Right kidney (tissue), 1 donor: ENCODE measurements at regions not wholly inside any gene's neighbourhood (a gene's known extent, or its start where the extent isn't known, plus 50 kb on each side); places are given as distances from the start of the nearest gene placed in this dataset.
"Not testable (repeated sequence)": the region's sequence is repeated elsewhere in the genome, so short reads cannot be mapped to it uniquely, and the experiment has no call there.

ENCODE experiments used
- DNase-seq: peaks from one replicate; pipeline ENCODE4 v3.0.0-alpha.2; 2016

DNA sequence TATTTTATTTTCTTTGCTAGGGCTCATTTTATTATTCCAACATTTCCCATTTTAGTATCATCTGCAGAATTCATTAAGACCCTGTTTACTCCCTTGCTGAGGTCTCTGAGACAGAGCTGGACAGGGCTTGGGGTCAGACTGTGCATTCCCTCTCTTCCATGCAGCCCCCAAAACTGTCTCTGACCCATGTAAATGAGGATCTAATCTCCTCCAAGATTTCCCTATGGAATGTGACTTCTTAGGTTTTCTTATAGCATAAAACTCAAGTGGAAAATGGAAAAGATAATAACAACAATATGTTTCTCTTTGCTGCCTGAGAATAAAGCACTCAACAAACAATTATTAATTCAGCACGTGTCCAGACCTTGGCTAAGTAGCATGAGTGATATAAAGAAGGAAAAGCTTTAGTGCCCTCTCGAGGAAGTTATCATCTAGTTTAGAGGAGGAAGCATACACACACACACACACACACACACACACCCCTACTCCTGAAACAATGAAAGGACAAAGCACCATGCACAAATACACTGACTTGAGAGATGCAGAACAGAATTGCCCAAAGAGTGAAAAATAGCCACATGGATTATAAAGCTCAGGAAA lies 815.5 kb downstream of the BCKDHB start:
- DNase-seq: no peak

DNA sequence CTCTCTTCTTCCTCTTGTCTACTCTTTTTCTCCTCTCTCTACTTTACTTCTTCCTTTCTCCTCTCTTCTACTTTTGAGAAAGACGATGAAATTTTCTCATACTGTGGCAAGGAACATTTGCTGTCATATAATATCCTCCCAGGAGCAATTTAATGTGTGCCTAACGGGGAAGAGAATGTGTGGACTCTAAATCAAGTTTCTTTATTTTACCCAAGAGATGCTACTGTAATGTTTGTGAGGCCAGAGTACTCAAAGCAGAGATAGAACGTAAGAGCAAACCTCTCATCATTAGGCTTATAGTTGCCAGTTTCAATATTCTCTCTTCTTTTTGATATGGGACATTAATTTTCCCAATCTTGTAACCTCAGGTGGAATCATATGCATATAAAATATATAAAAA lies 801.4 kb downstream of the BCKDHB start:
- DNase-seq: no peak

- no peak for DNase-seq
These were observed 797.2 kb downstream of the BCKDHB start for GRCh38 chr6:80903711-80904110.

- DNase-seq: no peak
These were observed 780.0 kb downstream of the BCKDHB start for GRCh38 chr6:80886475-80886874.

DNA sequence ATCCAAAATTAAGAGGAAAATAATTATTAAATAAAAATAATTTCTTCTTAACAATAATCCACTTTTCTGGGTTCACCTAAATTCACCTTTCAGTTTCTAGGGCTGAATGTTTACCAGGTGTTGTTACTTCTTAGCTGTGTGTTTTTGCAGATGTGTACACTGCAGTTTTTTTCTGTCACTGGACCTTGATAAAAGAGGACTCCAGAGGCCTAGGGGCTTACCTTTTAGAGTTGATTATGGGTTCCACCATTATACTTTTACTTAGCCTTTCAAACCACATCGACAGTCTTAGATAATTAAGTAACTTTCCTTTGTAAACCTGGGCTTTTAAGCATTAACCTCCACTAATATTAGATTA lies 766.5 kb downstream of the BCKDHB start:
- DNase-seq: no peak

- DNase-seq: no peak
These were observed 765.9 kb downstream of the BCKDHB start for GRCh38 chr6:80872199-80872950.

GRCh38 chr6:80862756-80863155 lies 756.3 kb downstream of the BCKDHB start:
- no peak for DNase-seq

GRCh38 chr6:80860107-80860506 lies 753.6 kb downstream of the BCKDHB start:
- DNase-seq: no peak

DNA sequence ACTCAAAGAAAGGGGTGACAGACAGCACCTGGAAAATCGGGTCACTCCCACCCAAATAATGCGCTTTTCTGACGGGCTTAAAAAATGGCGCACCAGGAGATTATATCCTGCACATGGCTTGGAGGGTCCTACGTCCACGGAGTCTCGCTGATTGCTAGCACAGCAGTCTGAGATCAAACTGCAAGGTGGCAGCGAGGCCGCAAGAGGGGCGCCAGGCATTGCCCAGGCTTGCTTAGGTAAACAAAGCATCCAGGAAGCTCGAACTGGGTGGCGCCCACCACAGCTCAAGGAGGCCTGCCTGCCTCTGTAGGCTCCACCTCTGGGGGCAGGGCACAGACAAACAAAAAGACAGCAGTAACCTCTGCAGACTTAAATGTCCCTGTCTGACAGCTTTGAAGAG lies 741.5 kb downstream of the BCKDHB start:
- not testable (repeated sequence) for DNase-seq

GRCh38 chr6:80832337-80832736 lies 725.9 kb downstream of the BCKDHB start:
- no peak for DNase-seq

- DNase-seq: no peak
These were observed 686.9 kb downstream of the BCKDHB start for GRCh38 chr6:80793411-80793810.

- no peak for DNase-seq
These were observed 685.7 kb downstream of the BCKDHB start for GRCh38 chr6:80792151-80792550.

- no peak for DNase-seq
These were observed 683.6 kb downstream of the BCKDHB start for GRCh38 chr6:80789912-80790570.

DNA sequence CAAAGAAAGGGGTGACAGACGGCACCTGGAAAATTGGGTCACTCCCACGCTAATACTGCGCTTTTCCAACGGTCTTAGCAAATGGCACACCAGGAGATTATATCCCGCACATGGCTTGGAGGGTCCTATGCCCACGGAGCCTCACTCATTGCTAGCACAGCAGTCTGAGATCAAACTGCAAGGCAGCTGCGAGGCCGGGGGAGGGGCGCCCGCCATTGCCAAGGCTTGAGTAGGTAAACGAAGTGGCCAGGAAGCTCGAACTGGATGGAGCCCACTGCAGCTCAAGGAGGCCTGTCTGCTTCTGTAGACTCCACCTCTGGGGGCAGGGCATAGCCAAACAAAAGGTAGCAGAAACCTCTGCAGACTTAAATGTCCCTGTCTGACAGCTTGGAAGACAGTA lies 676.8 kb downstream of the BCKDHB start:
- DNase-seq: not testable (repeated sequence)

DNA sequence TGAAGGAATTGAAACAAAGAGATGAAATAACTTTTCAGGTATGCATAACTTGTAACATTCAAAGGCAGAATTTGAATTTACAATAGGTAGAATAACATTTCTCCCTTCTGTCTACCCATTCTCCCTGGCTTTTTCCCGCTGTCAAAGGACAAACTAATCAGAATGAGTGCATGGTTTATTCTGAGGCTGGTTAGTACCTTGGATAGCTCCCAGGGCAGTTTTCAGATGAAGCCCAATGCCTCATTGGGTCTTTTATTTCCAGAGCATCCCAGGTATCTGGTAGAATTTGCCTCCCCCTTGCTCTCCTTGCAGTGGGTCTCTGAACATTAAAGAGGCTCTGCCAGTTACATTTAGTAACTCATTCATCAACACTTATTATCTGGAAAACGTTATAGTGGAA lies 665.5 kb downstream of the BCKDHB start:
- no peak for DNase-seq

GRCh38 chr6:80769106-80769505 lies 662.6 kb downstream of the BCKDHB start:
- no peak for DNase-seq

GRCh38 chr6:80767808-80768207 lies 661.3 kb downstream of the BCKDHB start:
- no peak for DNase-seq

DNA sequence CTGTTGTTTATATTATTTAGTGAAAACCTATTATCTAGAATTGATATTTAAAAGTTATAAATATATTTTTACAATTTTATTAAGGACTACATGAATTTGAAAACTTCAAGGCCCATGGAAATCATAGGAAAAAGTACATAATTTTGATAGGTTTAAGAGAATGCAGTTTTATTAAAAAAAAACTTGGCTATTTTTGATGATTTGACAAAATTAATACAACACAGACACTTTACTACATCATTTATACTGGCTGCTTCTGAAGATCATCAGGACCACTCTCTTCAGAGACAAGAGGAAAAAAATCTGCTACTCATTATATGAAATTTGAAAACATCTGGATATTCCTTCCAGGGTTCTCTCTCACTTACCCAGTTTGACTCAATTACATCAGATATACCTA lies 637.7 kb downstream of the BCKDHB start:
- DNase-seq: no peak

- DNase-seq: no peak
These were observed 636.0 kb downstream of the BCKDHB start for GRCh38 chr6:80742481-80742880.

DNA sequence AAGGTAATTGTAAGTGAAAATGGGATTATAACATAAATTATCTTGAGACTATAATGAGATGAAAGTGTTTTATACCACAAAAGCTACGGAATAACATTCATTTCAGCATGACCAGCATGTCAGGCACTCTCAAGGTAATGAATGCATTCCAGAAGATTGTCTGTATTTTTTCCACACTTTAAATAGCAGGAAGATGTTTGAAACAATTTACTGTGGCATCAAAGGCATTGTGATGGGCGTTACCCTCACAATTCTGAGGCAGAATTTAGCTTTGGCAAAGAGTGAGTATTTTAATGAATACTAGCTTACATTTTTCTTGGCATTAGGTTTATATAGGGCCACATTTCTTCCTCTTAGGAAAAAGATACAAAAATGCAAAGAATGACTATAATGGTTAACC lies 627.2 kb downstream of the BCKDHB start:
- no peak for DNase-seq

DNA sequence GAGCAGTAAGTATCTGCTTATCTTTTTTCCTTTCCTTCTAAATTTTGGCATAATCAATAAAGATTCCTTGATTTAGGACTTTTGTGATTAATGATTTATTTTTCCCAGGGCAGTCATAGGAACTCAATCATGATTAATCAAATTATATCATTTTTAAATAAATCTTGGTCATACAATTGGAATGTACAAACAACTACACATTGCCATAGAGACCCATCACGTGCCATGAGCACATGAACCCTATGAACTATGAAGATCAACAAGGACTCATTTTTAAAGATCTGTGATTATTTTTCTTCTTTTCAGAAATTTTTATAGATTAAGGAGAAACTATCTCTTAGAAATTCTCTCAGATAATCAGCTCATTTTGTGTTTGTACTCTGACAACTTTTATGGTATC lies 622.4 kb downstream of the BCKDHB start:
- no peak for DNase-seq

DNA sequence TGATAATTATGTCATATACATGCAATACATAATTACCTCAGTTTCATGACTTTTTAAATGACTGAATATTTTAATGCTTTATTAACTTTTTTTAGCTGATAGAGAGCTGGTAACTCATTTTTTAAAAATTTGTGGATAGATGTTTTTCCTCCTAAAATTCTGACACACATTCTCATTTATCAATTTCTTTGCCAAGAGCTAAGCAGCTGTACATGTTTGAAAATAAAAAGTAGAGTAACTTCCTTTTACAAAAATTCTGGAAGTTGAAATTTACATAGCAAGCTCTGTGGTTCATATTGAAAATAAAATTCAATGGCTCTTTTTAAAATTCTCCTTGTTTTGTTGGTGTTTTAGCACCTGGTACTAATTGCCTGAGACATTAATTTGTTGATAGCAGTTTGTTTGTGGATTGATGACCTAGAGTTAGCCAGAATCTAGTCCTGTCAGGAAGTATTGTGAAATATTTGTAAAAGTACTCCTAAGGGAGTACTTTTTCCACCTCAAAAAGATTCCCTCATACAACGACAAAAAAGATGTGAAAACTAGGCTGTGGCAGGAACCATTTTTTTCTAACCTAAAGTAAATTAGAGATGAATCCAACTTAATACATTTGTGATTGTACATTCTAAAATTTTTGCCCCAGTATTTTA lies 621.8 kb downstream of the BCKDHB start:
- no peak for DNase-seq

- DNase-seq: no peak
These were observed 618.9 kb downstream of the BCKDHB start for GRCh38 chr6:80725156-80725930.
